AG09319 (cell line): ENCODE measurements at regions not wholly inside any gene's neighbourhood (a gene's known extent, or its start where the extent isn't known, plus 50 kb on each side); places are given as distances from the start of the nearest gene placed in this dataset.
"Not testable (repeated sequence)": the region's sequence is repeated elsewhere in the genome, so short reads cannot be mapped to it uniquely, and the experiment has no call there.

Experiments
- DNase-seq: peaks from one replicate; pipeline ENCODE4 v3.0.0-alpha.2; 2010; ENCODE audit warnings: low read depth; ENCODE audit errors: extremely low read depth
- TF ChIP-seq, protein P1 (sequence below): IDR thresholded peaks from 2 replicates; pipeline ENCODE4 v1.5.1; 2011; ENCODE audit warnings: low read depth, mild to moderate bottlenecking, inconsistent platforms, low read length, moderate library complexity

- DNase-seq = no peak
- TF ChIP-seq, protein P1, sequence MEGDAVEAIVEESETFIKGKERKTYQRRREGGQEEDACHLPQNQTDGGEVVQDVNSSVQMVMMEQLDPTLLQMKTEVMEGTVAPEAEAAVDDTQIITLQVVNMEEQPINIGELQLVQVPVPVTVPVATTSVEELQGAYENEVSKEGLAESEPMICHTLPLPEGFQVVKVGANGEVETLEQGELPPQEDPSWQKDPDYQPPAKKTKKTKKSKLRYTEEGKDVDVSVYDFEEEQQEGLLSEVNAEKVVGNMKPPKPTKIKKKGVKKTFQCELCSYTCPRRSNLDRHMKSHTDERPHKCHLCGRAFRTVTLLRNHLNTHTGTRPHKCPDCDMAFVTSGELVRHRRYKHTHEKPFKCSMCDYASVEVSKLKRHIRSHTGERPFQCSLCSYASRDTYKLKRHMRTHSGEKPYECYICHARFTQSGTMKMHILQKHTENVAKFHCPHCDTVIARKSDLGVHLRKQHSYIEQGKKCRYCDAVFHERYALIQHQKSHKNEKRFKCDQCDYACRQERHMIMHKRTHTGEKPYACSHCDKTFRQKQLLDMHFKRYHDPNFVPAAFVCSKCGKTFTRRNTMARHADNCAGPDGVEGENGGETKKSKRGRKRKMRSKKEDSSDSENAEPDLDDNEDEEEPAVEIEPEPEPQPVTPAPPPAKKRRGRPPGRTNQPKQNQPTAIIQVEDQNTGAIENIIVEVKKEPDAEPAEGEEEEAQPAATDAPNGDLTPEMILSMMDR = no peak
Observed at GRCh38 chr5:89545076-89545475, 662.1 kb upstream of the MEF2C start.

DNA sequence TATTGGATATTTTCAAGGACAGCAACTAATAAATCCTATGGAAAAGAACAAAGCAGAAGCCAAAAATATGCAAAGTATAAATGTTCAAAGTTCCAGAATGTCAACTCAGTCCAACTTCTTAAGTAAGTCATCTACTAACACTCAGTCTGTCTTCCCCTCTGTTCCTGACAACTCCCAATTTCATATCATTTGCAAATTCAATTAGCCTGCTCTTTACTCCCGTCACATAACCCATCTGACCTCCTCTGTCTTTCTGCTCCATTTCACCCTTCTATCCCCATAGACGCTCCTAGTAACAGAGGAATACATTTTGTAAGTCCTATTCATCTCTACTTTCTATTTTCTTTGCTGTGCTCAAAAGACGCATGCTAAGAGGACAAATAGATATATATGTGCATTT is 659.8 kb upstream of the MEF2C start:
- TF ChIP-seq, protein P1 = no peak
- DNase-seq = no peak

DNA sequence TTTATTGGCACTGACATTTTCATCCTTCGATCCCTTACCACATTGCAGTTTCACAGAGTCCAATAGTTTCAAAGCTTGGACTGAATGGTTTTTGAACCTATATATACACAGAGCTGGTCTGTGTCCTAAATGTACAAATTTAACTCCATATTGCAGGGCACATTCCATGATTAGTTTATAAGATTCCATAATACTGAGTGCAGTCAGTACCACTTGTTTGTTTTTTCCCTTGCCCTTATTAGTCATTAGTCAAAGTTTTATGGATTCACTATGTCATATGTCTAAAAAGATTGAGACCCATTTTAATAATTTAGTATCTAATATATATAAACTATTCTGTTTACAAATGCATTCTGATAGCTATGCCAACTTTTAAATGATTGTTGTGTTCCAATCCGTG is 654.8 kb upstream of the MEF2C start:
- no peak for DNase-seq
- TF ChIP-seq, protein P1 = no peak

GRCh38 chr5:89536020-89536419 is 653.0 kb upstream of the MEF2C start:
- TF ChIP-seq, protein P1 = no peak
- no peak for DNase-seq

- TF ChIP-seq, protein P1 = no peak
Observed at GRCh38 chr5:89535411-89535810, 652.4 kb upstream of the MEF2C start.

DNA sequence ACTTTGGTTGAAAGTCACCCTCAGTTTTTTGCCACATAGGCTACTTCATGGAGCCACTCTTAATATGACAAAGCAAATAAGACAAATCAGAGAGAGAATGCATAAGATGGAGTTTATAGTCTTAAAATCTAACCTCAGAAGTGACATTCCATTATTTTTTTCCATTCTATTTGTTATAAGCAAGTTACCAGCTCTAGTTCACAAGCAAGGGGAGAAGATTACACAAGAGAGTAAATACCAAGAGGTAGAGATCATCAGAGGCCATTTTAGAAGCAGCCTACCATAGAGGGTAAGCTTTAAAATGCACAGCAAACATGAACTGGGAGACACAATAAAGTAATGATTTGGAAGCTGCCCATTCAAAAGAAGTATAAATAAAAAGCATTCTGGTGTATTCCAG is 651.3 kb upstream of the MEF2C start:
- DNase-seq = no peak

More at GRCh38 chr5:89535411-89535810, 652.4 kb upstream of the MEF2C start:
- no peak for DNase-seq

GRCh38 chr5:89524785-89525184 is 641.8 kb upstream of the MEF2C start:
- DNase-seq = no peak
- TF ChIP-seq, protein P1 = no peak

More for the DNA sequence above, 651.3 kb upstream of the MEF2C start:
- TF ChIP-seq, protein P1 = no peak

- DNase-seq = not testable (repeated sequence)
Observed at GRCh38 chr5:89523867-89524266, 640.9 kb upstream of the MEF2C start.
